ENCODE measurements at regions not wholly inside any gene's neighbourhood (a gene's known extent, or its start where the extent isn't known, plus 50 kb on each side); places are given as distances from the start of the nearest gene placed in this dataset.
"Not testable (repeated sequence)": the region's sequence is repeated elsewhere in the genome, so short reads cannot be mapped to it uniquely, and the experiment has no call there.

DNA sequence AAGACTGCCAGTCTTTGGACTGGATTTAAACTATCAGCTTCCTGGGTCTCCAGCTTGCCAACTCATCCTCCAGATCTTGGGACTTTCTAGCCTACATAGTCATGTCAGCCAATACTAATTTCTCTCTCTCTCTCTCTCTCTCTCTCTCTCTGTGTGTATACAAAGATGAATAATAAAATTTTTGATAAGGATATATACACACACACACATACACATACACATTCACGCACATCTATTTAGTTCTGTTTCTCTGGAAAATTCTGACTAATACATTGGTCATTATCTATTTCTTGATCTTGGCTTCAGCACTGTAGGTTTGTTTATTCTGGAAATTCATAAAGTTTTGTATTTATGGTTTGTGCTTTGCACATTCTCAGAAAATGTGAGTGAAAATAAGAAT is 1606.2 kb upstream of the NUDT12 start:
- H3K27ac Mint-ChIP-seq = no peak overlapping the region
- H3K27me3 Mint-ChIP-seq (ENCODE audit: low read depth) = no peaks in the 10 kb centered on the region
- H3K9me3 Mint-ChIP-seq = peaks cover 7 to 11% of the 10 kb centered on the region in 2 donors
- H3K36me3 Mint-ChIP-seq (ENCODE audit: insufficient read depth in 2 of 2) = no peaks in the 10 kb centered on the region
- H3K4me3 Mint-ChIP-seq = no peak overlapping the region
- no peaks in the 10 kb centered on the region for H3K4me1 Mint-ChIP-seq (ENCODE audit: low read depth)
- no peak for DNase-seq
- no peak for ATAC-seq (replicated peaks in 1 of 2)

DNA sequence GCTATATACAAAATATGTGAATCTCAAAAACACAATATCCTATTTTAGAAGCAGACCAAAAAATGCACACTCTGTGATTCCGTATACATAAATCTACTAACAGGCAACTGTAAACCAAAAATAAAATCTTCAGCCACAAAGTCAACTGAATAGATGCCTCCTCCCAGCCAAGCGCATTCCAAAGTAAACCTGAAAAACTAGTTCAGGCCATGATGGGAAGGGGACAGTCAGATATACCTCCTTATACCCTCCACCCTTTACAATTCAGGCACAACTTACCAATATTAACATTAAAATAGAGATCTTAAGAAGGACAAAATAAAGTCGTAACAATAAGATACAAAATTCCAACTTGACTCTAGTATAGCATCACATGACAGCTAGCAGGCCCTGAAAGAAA is 1604.5 kb upstream of the NUDT12 start:
- Mint-ChIP-seq H3K27ac (no peak overlapping the region), H3K4me1 (ENCODE audit: low read depth) (no peaks in the 10 kb centered on the region), H3K27me3 (ENCODE audit: low read depth) (no peaks in the 10 kb centered on the region), H3K4me3 (no peak overlapping the region), H3K9me3 (peaks cover 9% of the 10 kb centered on the region in 2 donors), H3K36me3 (ENCODE audit: insufficient read depth in 2 of 2) (peaks cover 0 to 1% of the 10 kb centered on the region in 2 donors)
- DNase-seq = no peak
- no peak for ATAC-seq (replicated peaks in 1 of 2)

- H3K4me1 Mint-ChIP-seq (ENCODE audit: low read depth) = no peaks in the 10 kb centered on the region
- H3K9me3 Mint-ChIP-seq = peaks cover 9 to 13% of the 10 kb centered on the region in 2 donors
- no peak overlapping the region for H3K4me3 Mint-ChIP-seq
- H3K27me3 Mint-ChIP-seq (ENCODE audit: low read depth) = no peaks in the 10 kb centered on the region
- H3K27ac Mint-ChIP-seq = no peak overlapping the region
- peaks cover 0 to 1% of the 10 kb centered on the region in 2 donors for H3K36me3 Mint-ChIP-seq (ENCODE audit: insufficient read depth in 2 of 2)
- ATAC-seq (replicated peaks in 1 of 2) (no peak), DNase-seq (no peak)
Observed at GRCh38 chr5:105163547-105163946, 1601.0 kb upstream of the NUDT12 start.

GRCh38 chr5:105162557-105162956 is 1600.0 kb upstream of the NUDT12 start:
- not testable (repeated sequence) for H3K4me1 Mint-ChIP-seq (ENCODE audit: low read depth); H3K4me3 Mint-ChIP-seq; H3K9me3 Mint-ChIP-seq; ATAC-seq (replicated peaks in 1 of 2); H3K27ac Mint-ChIP-seq; DNase-seq; H3K27me3 Mint-ChIP-seq (ENCODE audit: low read depth); H3K36me3 Mint-ChIP-seq (ENCODE audit: insufficient read depth in 2 of 2)

DNA sequence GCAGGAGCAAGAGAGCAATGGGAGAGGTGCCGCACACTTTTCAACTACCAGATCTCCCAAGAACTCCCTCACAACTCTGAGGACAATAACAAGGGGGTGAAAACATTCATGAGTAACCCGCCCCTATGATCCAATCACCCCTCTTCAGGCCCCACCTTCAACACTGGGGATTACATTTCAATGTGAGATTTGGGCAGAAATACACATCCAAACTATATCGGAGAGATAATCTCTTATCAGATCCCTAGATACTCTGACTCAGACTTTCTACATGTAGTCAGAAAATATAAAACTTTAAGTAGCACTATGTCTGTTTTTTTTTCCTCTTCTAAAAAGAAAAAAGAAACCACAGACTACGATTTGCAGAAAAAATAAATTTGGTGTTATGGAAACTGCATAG is 1595.9 kb upstream of the NUDT12 start:
- peaks cover 10 to 18% of the 10 kb centered on the region in 2 donors for H3K9me3 Mint-ChIP-seq
- no peak overlapping the region for H3K27ac Mint-ChIP-seq
- DNase-seq = no peak
- no peak overlapping the region for H3K4me3 Mint-ChIP-seq
- no peaks in the 10 kb centered on the region for H3K4me1 Mint-ChIP-seq (ENCODE audit: low read depth)
- no peaks in the 10 kb centered on the region for H3K27me3 Mint-ChIP-seq (ENCODE audit: low read depth)
- no peak for ATAC-seq (replicated peaks in 1 of 2)
- peaks cover 0 to 4% of the 10 kb centered on the region in 2 donors for H3K36me3 Mint-ChIP-seq (ENCODE audit: insufficient read depth in 2 of 2)

DNA sequence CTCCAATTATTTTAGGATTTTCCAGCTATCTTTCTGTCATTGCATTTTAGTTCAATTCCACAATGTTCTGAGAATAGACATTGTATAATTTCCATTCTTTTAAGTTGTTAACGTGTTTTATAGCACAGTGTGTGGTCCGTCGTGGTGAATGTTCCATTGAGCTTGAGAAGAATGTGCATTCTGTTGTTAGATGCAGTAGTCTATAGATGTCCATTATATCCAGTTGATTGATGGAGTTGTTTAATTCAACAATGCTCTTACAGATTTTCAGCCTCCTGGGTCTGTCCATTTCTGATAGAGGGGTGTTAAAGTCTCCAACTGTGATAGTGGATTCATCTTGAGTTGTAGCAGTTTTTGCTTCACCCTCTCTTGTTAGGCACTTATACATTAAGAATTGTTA is 1587.7 kb upstream of the NUDT12 start:
- no peaks in the 10 kb centered on the region for H3K27me3 Mint-ChIP-seq (ENCODE audit: low read depth)
- peaks cover 2% of the 10 kb centered on the region in 2 donors for H3K36me3 Mint-ChIP-seq (ENCODE audit: insufficient read depth in 2 of 2)

GRCh38 chr5:105146867-105147266 is 1584.3 kb upstream of the NUDT12 start:
- Mint-ChIP-seq H3K27ac (no peak overlapping the region), H3K4me3 (no peak overlapping the region), H3K27me3 (ENCODE audit: low read depth) (no peaks in the 10 kb centered on the region)

More for the DNA sequence above, 1587.7 kb upstream of the NUDT12 start:
- Mint-ChIP-seq H3K27ac (no peak overlapping the region), H3K4me1 (ENCODE audit: low read depth) (no peaks in the 10 kb centered on the region), H3K9me3 (peaks cover 10 to 16% of the 10 kb centered on the region in 2 donors), H3K4me3 (no peak overlapping the region)
- DNase-seq = no peak
- ATAC-seq (replicated peaks in 1 of 2) = no peak

GRCh38 chr5:105145152-105145551 is 1582.6 kb upstream of the NUDT12 start:
- Mint-ChIP-seq H3K9me3 (peaks cover 0 to 3% of the 10 kb centered on the region in 2 donors), H3K36me3 (ENCODE audit: insufficient read depth in 2 of 2) (no peaks in the 10 kb centered on the region), H3K27me3 (ENCODE audit: low read depth) (no peaks in the 10 kb centered on the region), H3K4me3 (no peak overlapping the region), H3K27ac (no peak overlapping the region), H3K4me1 (ENCODE audit: low read depth) (no peaks in the 10 kb centered on the region)
- no peak for ATAC-seq (replicated peaks in 1 of 2)
- DNase-seq = no peak

More at GRCh38 chr5:105146867-105147266, 1584.3 kb upstream of the NUDT12 start:
- Mint-ChIP-seq H3K4me1 (ENCODE audit: low read depth) (no peaks in the 10 kb centered on the region), H3K9me3 (peaks cover 2 to 5% of the 10 kb centered on the region in 2 donors), H3K36me3 (ENCODE audit: insufficient read depth in 2 of 2) (no peaks in the 10 kb centered on the region)
- ATAC-seq (replicated peaks in 1 of 2) (no peak), DNase-seq (no peak)

GRCh38 chr5:105134328-105134727 is 1571.7 kb upstream of the NUDT12 start:
- Mint-ChIP-seq H3K9me3 (peaks cover 7 to 11% of the 10 kb centered on the region in 2 donors), H3K4me3 (no peak overlapping the region), H3K27me3 (ENCODE audit: low read depth) (no peaks in the 10 kb centered on the region), H3K36me3 (ENCODE audit: insufficient read depth in 2 of 2) (no peaks in the 10 kb centered on the region), H3K4me1 (ENCODE audit: low read depth) (no peaks in the 10 kb centered on the region), H3K27ac (no peak overlapping the region)
- DNase-seq (no peak), ATAC-seq (replicated peaks in 1 of 2) (no peak)

GRCh38 chr5:105133087-105133486 is 1570.5 kb upstream of the NUDT12 start:
- H3K4me3 Mint-ChIP-seq = no peak overlapping the region
- H3K4me1 Mint-ChIP-seq (ENCODE audit: low read depth) = no peaks in the 10 kb centered on the region
- no peak overlapping the region for H3K27ac Mint-ChIP-seq
- DNase-seq = no peak
- no peak for ATAC-seq (replicated peaks in 1 of 2)
- peaks cover 5 to 11% of the 10 kb centered on the region in 2 donors for H3K9me3 Mint-ChIP-seq
- no peaks in the 10 kb centered on the region for H3K36me3 Mint-ChIP-seq (ENCODE audit: insufficient read depth in 2 of 2)
- H3K27me3 Mint-ChIP-seq (ENCODE audit: low read depth) = no peaks in the 10 kb centered on the region

DNA sequence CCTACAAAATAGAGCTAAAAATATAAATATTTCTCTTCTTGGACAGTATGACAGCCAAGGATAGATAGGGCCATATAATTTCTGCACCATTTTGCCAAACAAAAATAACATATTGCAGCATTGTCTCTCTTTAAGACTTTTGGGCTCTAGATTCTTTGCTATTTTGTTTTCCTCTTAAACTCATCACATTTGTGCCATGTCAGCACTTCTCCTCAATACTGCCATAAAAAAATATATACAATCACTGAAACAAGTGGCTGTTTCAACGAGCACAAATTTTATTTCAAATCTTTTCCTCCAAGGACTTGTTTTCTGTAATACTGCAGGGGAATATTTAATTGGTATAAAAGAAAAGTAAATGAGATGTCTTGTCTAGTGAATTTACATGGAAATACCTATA is 1570.0 kb upstream of the NUDT12 start:
- H3K27ac Mint-ChIP-seq = no peak overlapping the region
- no peak for ATAC-seq (replicated peaks in 1 of 2)

DNA sequence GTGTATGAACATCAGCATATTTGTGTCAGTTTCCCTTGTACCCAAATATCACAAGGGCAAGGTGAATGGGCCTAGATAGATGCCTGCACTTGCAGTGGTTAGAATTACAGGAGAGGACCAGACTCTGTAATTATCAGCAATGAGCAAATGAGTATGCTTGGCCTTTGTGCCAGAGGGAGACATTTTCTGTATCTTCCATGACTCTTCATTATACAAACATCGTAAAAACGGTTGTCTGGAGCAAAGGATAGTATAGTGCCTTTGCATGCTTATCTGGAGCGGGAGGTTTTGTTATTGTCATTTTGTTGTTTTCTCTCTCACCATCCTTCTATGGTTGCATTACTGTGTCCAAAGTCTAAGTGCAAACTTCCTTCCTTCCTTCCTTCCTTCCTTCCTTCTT is 1568.5 kb upstream of the NUDT12 start:
- Mint-ChIP-seq H3K4me3 (no peak overlapping the region), H3K9me3 (peaks cover 7 to 13% of the 10 kb centered on the region in 2 donors), H3K36me3 (ENCODE audit: insufficient read depth in 2 of 2) (peaks cover 0 to 2% of the 10 kb centered on the region in 2 donors), H3K27me3 (ENCODE audit: low read depth) (no peaks in the 10 kb centered on the region), H3K27ac (no peak overlapping the region), H3K4me1 (ENCODE audit: low read depth) (no peaks in the 10 kb centered on the region)
- no peak for DNase-seq
- no peak for ATAC-seq (replicated peaks in 1 of 2)

More for the DNA sequence above, 1570.0 kb upstream of the NUDT12 start:
- peaks cover 7 to 11% of the 10 kb centered on the region in 2 donors for H3K9me3 Mint-ChIP-seq
- no peak overlapping the region for H3K4me3 Mint-ChIP-seq
- no peaks in the 10 kb centered on the region for H3K27me3 Mint-ChIP-seq (ENCODE audit: low read depth)
- H3K36me3 Mint-ChIP-seq (ENCODE audit: insufficient read depth in 2 of 2) = peaks cover 0 to 2% of the 10 kb centered on the region in 2 donors
- DNase-seq = no peak
- H3K4me1 Mint-ChIP-seq (ENCODE audit: low read depth) = no peaks in the 10 kb centered on the region

GRCh38 chr5:105101577-105101976 is 1539.0 kb upstream of the NUDT12 start:
- Mint-ChIP-seq H3K36me3 (ENCODE audit: insufficient read depth in 2 of 2) (no peaks in the 10 kb centered on the region), H3K4me1 (ENCODE audit: low read depth) (no peaks in the 10 kb centered on the region), H3K27ac (no peak overlapping the region), H3K9me3 (peaks cover 3 to 7% of the 10 kb centered on the region in 2 donors), H3K4me3 (no peak overlapping the region), H3K27me3 (ENCODE audit: low read depth) (no peaks in the 10 kb centered on the region)
- no peak for DNase-seq
- no peak for ATAC-seq (replicated peaks in 1 of 2)

DNA sequence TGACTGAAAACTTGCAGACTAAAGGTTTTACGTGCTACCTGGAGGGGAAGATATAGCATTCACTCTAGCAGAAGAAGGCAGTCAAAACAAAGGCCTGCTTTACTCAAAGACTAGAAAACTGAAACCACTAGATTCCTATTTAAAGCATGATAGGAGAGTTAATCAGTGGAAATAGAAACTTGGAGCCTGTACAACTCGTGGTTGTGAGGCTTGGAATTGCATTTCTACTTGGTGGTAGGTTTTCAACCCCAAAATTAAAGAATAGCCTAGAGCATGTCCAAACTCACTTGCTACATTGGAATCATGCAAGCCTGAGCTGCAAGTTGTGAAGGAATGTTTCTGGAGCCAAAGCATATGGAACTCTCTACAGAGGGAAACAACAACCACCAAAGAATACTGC is 1526.4 kb upstream of the NUDT12 start:
- DNase-seq = no peak
- Mint-ChIP-seq H3K4me1 (ENCODE audit: low read depth) (no peaks in the 10 kb centered on the region), H3K36me3 (ENCODE audit: insufficient read depth in 2 of 2) (no peaks in the 10 kb centered on the region), H3K27me3 (ENCODE audit: low read depth) (no peaks in the 10 kb centered on the region), H3K27ac (no peak overlapping the region), H3K4me3 (no peak overlapping the region), H3K9me3 (peaks cover 8 to 18% of the 10 kb centered on the region in 2 donors)
- ATAC-seq (replicated peaks in 1 of 2) = no peak

Measured in activated T-cell treated with anti-CD3 and anti-CD28 coated beads, Interleukin-2, amount 50 U/mL, for 72 hours (primary cell).